Activated CD8-positive, alpha-beta T cell treated with anti-CD3 and anti-CD28 coated beads for 36 hours (primary cell): ENCODE measurements at regions not wholly inside any gene's neighbourhood (a gene's known extent, or its start where the extent isn't known, plus 50 kb on each side); places are given as distances from the start of the nearest gene placed in this dataset.
A peak's percentile ranks its signal among the peaks of the same experiment; 100 is the strongest.

ENCODE experiments used
- ATAC-seq: fragments of 200-7000 bp; cut with Tn5 transposase; one replicate; pipeline ENCODE4 v1.10.0; 2021; ENCODE audit warnings: mild to moderate bottlenecking, moderate library complexity
- CTCF ChIA-PET: fragments of 350-600 bp; sonication (Branson Sonifier 250); formaldehyde crosslinking; loops from one replicate; lab custom pipeline; 2021; ENCODE audit warnings: antibody characterized with exemption; lab: Charles Lee
- POLR2A ChIA-PET: fragments of 350-600 bp; sonication (Branson Sonifier 250); formaldehyde crosslinking; loops from one replicate; lab custom pipeline; 2021; ENCODE audit warnings: antibody characterized with exemption; lab: Charles Lee
- DNase-seq: peaks from one replicate; pipeline ENCODE4 v3.0.0-alpha.2; 2020
- H3K27ac Mint-ChIP-seq: one replicate; pipeline ENCODE4 v1.8.0; 2021; ENCODE audit warnings: mild to moderate bottlenecking, mixed read lengths
- H3K27me3 Mint-ChIP-seq: one replicate; pipeline ENCODE4 v1.8.0; 2021; ENCODE audit warnings: mixed read lengths
- H3K36me3 Mint-ChIP-seq: one replicate; pipeline ENCODE4 v1.8.0; 2021; ENCODE audit warnings: low read depth, mixed read lengths
- H3K4me1 Mint-ChIP-seq: one replicate; pipeline ENCODE4 v1.8.0; 2021; ENCODE audit warnings: low read depth, mixed read lengths
- H3K4me3 Mint-ChIP-seq: one replicate; pipeline ENCODE4 v1.8.0; 2021; ENCODE audit warnings: mild to moderate bottlenecking, moderate library complexity, mixed read lengths
- H3K9me3 Mint-ChIP-seq: one replicate; pipeline ENCODE4 v1.8.0; 2021; ENCODE audit warnings: mixed read lengths
- intact Hi-C: fragments of 100-400 bp; cut with micrococcal nuclease; formaldehyde crosslinking; loops from one replicate; pipeline ENCODE4 v1.10.0; 2022
- TF ChIP-seq, protein P1 (sequence below): fragments of 200-600 bp; IDR thresholded peaks from one replicate; pipeline ENCODE4 v1.8.0; 2022; ENCODE audit warnings: antibody characterized with exemption, mild to moderate bottlenecking

DNA sequence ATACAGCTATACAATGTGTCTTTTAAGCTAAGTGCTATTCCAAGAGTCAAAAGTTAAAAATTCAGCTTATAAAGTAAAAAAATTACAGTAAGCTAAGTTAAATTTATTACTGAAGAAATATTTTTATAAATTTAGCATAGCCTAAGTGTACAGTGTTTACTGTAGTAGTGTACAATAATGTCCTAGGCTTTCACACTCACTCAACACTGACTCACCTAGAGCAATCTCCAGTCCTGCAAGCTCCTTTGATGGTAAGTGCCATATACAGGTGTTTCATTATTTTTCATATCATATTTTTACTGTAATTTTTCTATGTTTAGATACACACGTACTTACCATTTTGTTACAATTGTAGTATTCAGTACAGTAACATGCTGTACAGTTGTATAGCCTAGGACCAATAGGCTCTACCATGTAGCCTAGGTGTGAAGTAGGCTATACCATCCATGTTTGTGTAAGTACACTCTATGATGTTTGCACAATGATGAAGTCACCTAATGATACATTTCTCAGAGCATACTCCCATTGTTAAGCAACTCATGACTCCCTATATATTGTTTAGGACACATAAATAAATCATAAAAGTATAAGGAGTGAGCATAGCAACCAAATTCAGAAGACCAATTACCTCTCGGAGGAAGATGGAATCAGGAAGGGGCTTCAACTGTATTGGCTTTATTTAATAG is 165.1 kb upstream of the SLC30A5 start:
- TF ChIP-seq, protein P1, sequence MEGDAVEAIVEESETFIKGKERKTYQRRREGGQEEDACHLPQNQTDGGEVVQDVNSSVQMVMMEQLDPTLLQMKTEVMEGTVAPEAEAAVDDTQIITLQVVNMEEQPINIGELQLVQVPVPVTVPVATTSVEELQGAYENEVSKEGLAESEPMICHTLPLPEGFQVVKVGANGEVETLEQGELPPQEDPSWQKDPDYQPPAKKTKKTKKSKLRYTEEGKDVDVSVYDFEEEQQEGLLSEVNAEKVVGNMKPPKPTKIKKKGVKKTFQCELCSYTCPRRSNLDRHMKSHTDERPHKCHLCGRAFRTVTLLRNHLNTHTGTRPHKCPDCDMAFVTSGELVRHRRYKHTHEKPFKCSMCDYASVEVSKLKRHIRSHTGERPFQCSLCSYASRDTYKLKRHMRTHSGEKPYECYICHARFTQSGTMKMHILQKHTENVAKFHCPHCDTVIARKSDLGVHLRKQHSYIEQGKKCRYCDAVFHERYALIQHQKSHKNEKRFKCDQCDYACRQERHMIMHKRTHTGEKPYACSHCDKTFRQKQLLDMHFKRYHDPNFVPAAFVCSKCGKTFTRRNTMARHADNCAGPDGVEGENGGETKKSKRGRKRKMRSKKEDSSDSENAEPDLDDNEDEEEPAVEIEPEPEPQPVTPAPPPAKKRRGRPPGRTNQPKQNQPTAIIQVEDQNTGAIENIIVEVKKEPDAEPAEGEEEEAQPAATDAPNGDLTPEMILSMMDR, result no peak
- H3K27ac Mint-ChIP-seq, result no peak overlapping the region
- POLR2A ChIA-PET, result no interaction called here
- H3K27me3 Mint-ChIP-seq, result no peaks in the 10 kb centered on the region
- CTCF ChIA-PET, result no interaction called here
- no peaks in the 10 kb centered on the region for H3K36me3 Mint-ChIP-seq
- DNase-seq (no peak), ATAC-seq (no peak)
- intact Hi-C loops, result no loop called here
- peaks cover 19% of the 10 kb centered on the region for H3K9me3 Mint-ChIP-seq
- no peaks in the 10 kb centered on the region for H3K4me1 Mint-ChIP-seq
- no peak overlapping the region for H3K4me3 Mint-ChIP-seq

DNA sequence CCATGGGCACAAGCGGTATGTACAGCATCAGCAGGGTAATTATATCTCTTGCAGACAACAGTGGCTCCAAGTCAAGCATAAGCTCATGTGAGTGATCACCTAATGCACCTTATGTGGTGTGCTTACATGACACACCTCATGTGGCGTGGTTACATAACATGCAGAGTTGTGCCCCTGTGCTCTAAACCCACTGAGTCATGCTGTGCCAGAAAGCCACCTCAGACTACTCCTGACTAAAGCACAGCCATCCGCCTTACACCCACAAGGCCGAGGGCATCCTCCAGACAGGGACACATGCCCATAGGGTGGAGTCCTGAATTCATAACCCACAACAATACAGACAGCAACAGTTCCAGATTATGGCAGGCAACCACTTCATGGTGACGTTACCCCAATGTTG is 163.7 kb upstream of the SLC30A5 start:
- Mint-ChIP-seq H3K4me1 (no peaks in the 10 kb centered on the region), H3K36me3 (no peaks in the 10 kb centered on the region), H3K9me3 (peaks cover 25% of the 10 kb centered on the region), H3K27ac (no peak overlapping the region), H3K4me3 (no peak overlapping the region), H3K27me3 (no peaks in the 10 kb centered on the region)
- intact Hi-C loops, result no loop called here
- ChIA-PET CTCF (no interaction called here), POLR2A (no interaction called here)
- ATAC-seq, result no peak
- TF ChIP-seq, protein P1, result no peak
- no peak for DNase-seq

DNA sequence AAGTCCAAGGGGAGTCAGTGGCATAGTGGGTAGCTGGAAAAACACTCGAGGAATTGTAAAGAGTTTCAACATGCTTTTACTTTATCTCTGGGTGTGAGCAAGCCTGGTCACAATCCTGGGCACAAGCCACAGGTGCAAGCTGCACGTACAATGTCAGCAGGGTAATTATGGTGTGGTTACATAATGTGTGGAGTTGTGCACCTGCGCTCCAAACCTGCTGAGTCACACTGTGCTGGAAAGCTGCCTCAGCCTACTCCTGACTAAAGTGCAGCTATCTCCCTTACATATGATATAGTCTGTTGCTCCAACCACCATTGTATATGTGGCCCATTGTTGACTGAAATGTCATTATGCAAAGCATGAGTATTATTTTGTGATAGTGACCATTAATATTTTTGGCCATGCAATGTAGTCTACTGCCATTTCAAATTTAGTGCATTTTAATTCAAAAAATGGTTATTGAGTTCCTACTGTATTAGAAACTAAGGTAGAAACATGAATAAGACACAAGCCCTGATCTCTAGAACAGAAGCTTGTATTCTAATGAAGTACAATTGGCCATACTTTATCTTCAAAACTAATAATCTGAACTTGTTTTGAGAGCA is 160.9 kb upstream of the SLC30A5 start:
- ATAC-seq (no peak), DNase-seq (peak; percentile 42)
- H3K4me1 Mint-ChIP-seq, result no peaks in the 10 kb centered on the region
- no peak overlapping the region for H3K4me3 Mint-ChIP-seq
- ChIA-PET POLR2A (interaction anchor here (0.6 to 1.2 kb wide), 2 partner anchors 11 to 965 kb away, joined by 3 to 5 read pairs; no protein-coding TSS in a partner anchor), CTCF (no interaction called here)
- intact Hi-C loops, result no loop called here
- TF ChIP-seq, protein P1, result no peak
- no peaks in the 10 kb centered on the region for H3K36me3 Mint-ChIP-seq
- H3K27me3 Mint-ChIP-seq, result no peaks in the 10 kb centered on the region
- H3K9me3 Mint-ChIP-seq, result peaks cover 25% of the 10 kb centered on the region
- H3K27ac Mint-ChIP-seq, result no peak overlapping the region

DNA sequence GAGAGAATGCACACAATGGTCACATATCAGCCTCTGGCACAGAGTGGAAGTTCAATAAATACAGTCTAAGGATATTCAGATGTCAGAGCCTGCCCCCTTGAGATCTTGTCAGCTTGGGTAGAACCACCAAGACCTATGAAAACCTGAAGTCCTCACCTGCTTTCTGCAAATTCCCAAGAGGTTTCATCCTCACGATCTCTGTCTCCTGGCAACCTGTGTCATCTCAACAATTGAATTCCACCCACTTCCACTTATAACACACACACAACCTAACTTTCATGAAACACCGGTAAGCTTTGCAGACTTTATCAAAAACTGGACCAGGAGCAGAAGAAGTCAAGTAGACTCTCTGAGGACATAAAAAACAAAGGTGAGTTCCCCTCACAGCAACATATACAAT is 151.6 kb upstream of the SLC30A5 start:
- peaks cover 3% of the 10 kb centered on the region for H3K9me3 Mint-ChIP-seq
- no peaks in the 10 kb centered on the region for H3K36me3 Mint-ChIP-seq
- intact Hi-C loops, result no loop called here
- H3K4me3 Mint-ChIP-seq, result no peak overlapping the region
- no peak for DNase-seq
- TF ChIP-seq, protein P1, result no peak
- ChIA-PET CTCF (no interaction called here), POLR2A (no interaction called here)
- H3K27me3 Mint-ChIP-seq, result peaks cover 1% of the 10 kb centered on the region
- no peak overlapping the region for H3K27ac Mint-ChIP-seq
- no peaks in the 10 kb centered on the region for H3K4me1 Mint-ChIP-seq
- no peak for ATAC-seq

DNA sequence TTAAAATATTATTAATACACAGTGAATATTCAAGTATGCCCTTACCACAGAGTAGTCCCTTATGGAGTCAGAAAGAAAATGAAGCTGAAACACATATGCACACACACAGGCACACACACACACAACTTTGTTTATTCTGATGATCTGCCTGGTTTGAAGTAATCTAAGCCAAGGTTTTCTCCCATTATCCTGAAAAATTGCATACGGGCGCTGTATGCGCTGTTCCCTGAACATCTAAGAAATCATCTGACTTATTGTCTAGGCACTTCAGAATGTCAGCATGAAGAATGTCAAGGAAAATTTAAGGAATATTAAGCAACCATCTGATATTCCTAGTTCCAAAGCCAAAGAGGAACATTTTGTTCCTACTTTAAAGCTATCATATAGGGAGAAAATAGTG is 147.1 kb upstream of the SLC30A5 start:
- ATAC-seq (no peak), DNase-seq (no peak)
- POLR2A ChIA-PET, result no interaction called here
- H3K4me3 Mint-ChIP-seq, result no peak overlapping the region
- TF ChIP-seq, protein P1, result no peak
- H3K9me3 Mint-ChIP-seq, result no peaks in the 10 kb centered on the region
- H3K4me1 Mint-ChIP-seq, result no peaks in the 10 kb centered on the region
- H3K36me3 Mint-ChIP-seq, result no peaks in the 10 kb centered on the region
- CTCF ChIA-PET, result no interaction called here
- intact Hi-C loops, result no loop called here
- H3K27me3 Mint-ChIP-seq, result no peaks in the 10 kb centered on the region
- H3K27ac Mint-ChIP-seq, result no peak overlapping the region
